ENCODE measurements at regions not wholly inside any gene's neighbourhood (a gene's known extent, or its start where the extent isn't known, plus 50 kb on each side); places are given as distances from the start of the nearest gene placed in this dataset.
"Not testable (repeated sequence)": the region's sequence is repeated elsewhere in the genome, so short reads cannot be mapped to it uniquely, and the experiment has no call there.

DNA sequence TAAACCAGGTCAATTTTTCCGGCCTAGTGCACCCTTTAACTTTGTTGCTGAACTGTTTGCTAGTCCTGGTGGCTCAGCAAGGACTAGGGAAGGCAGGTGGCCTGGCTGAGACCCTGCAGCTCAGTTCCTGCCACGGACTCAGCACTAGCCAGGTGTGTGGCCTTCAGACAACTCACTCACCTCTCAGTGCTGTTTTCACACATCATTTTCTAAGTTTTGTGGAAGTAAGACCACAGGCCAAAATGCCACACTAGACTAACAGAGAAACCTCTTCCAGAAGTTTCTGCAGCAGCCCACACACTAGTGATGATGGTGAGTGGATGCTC lies 65.9 kb upstream of the SLC1A4 start:
- DNase-seq (ENCODE audit: low read depth) = no peak
- H3K4me3 ChIP-seq (ENCODE audit: low read depth, low read length) = no peak overlapping the region

DNA sequence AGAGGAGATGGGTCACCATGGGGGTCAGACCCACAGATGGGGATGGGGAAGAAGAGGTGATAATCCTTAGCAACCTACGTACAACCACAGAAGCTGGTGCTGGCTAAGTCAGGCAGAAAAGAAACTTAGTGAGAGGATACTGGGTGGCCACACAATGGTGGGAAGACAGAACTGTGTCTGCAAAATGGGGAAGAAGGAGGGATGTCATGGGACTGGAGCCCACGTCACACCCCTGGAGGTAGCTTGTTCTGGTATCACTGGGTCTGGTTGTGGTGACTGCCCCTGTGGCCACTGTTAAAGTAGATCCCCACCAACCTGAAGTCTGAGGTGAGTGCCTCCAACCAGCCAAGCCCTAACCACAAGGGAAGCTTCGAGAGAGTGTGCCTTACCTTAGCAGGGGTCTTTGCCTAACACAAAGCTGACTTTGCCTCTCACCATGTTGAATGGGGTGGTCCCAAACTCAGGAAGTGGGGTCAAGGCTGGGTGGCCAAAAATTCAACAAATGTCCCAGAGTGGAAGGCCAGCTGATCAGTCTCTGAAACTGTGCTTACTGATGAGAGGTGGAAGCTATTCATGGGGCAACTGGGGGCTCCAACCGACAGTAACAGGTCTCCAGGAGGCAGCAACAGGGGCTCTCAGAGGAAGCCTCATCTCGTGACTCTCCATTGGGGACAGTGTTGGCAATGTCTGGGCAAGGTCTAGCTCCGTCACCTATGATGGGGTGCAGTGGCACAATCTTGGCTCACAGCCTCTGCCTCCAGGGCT lies 64.8 kb upstream of the SLC1A4 start:
- no peak for DNase-seq (ENCODE audit: low read depth)
- no peak overlapping the region for H3K4me3 ChIP-seq (ENCODE audit: low read depth, low read length)

GRCh38 chr2:64925930-64926722 lies 63.1 kb upstream of the SLC1A4 start:
- not testable (repeated sequence) for DNase-seq (ENCODE audit: low read depth); H3K4me3 ChIP-seq (ENCODE audit: low read depth, low read length)

GRCh38 chr2:64928813-64929212 lies 60.4 kb upstream of the SLC1A4 start:
- H3K4me3 ChIP-seq (ENCODE audit: low read depth, low read length) = no peak overlapping the region
- no peak for DNase-seq (ENCODE audit: low read depth)

GRCh38 chr2:64929333-64929732 lies 59.9 kb upstream of the SLC1A4 start:
- DNase-seq (ENCODE audit: low read depth) = no peak
- H3K4me3 ChIP-seq (ENCODE audit: low read depth, low read length) = no peak overlapping the region

GRCh38 chr2:64930258-64930671 lies 58.9 kb upstream of the SLC1A4 start:
- no peak overlapping the region for H3K4me3 ChIP-seq (ENCODE audit: low read depth, low read length)
- no peak for DNase-seq (ENCODE audit: low read depth)

GRCh38 chr2:64931246-64932115 lies 57.7 kb upstream of the SLC1A4 start:
- H3K4me3 ChIP-seq (ENCODE audit: low read depth, low read length) = no peak overlapping the region
- no peak for DNase-seq (ENCODE audit: low read depth)

- no peak overlapping the region for H3K4me3 ChIP-seq (ENCODE audit: low read depth, low read length)
These were observed 57.2 kb upstream of the SLC1A4 start for GRCh38 chr2:64932116-64932370.

GRCh38 chr2:64932371-64933216 lies 56.6 kb upstream of the SLC1A4 start:
- H3K4me3 ChIP-seq (ENCODE audit: low read depth, low read length) = no peak overlapping the region
- DNase-seq (ENCODE audit: low read depth) = no peak

More at GRCh38 chr2:64932116-64932370, 57.2 kb upstream of the SLC1A4 start:
- no peak for DNase-seq (ENCODE audit: low read depth)

- no peak for DNase-seq (ENCODE audit: low read depth)
- H3K4me3 ChIP-seq (ENCODE audit: low read depth, low read length) = no peak overlapping the region
These were observed 54.7 kb upstream of the SLC1A4 start for GRCh38 chr2:64934530-64934929.

DNA sequence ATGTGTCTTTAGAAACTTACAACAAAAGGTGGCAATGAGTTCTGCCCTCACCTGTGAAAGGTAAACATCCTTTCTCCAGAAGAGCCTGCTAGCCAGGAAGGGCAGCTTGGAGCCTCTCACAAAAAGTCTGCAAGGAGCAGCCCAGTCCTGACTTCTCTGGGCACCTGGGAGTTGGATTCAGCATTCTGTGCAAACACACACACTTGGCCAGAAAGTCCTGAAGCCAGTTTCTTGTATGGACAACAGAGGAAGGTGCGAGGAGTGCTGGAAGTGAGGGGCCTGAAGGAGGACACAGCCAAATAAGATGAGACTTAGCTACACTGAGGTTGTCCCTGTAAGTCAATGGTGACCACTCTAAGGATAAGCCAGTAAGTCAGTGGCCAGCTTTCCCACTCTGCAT lies 52.4 kb upstream of the SLC1A4 start:
- no peak for DNase-seq (ENCODE audit: low read depth)
- H3K4me3 ChIP-seq (ENCODE audit: low read depth, low read length) = no peak overlapping the region

DNA sequence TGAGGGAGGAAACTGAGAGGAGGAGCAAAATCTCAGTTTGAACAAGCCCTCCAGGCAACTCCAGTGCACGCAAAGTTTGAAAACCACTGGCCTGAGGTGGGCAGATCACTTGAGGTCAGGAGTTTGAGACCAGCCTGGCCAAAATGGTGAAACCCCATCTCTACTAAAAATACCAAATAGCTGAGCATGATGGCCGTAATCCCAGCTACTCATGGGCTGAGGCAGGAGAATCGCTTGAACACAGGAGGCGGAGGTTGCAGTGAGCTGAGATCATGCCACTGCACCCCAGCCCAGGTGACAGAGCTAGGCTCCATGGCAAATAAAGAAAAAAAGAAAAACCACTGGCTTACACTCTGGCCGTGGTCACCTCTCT lies 51.9 kb upstream of the SLC1A4 start:
- DNase-seq (ENCODE audit: low read depth); H3K4me3 ChIP-seq (ENCODE audit: low read depth, low read length): not testable (repeated sequence)

- DNase-seq (ENCODE audit: low read depth) = no peak
These were observed 51.3 kb upstream of the SLC1A4 start for GRCh38 chr2:64937687-64938491.

DNA sequence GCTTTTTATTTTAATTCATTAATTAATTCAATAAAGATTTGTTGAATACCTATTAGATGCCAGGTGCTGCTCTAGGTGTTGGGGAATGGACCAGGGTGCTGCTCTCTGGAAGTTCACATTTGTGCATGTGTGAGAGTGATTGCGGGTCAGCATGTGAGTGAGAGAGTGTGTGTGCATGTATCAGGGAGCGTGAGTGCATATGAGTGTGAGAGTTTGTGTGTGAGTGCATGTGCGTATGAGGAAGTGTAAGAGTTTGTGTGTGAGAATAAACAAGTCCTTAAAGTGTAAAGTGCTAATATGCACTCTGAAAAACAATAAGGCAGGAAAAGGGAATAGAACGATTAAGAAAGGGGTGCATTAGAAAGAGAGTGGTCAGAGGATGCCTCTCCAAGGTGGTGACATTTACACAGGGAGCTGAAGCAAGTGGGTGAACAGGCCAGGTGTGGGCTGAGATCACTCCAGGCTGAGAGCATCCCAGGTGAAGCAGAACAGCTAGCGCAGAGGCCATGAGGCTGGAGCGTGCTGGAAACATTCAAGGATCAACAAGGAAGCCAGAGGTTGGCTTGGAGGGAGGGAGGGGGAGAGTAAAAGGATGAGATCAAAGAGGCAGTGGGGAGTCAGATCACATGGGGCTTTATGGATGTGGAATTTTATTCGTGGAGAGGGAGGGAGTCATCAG lies 50.5 kb upstream of the SLC1A4 start:
- no peak overlapping the region for H3K4me3 ChIP-seq (ENCODE audit: low read depth, low read length)
- DNase-seq (ENCODE audit: low read depth) = no peak

More at GRCh38 chr2:64937687-64938491, 51.3 kb upstream of the SLC1A4 start:
- H3K4me3 ChIP-seq (ENCODE audit: low read depth, low read length) = no peak overlapping the region

- no peak for DNase-seq (ENCODE audit: low read depth)
- no peak overlapping the region for H3K4me3 ChIP-seq (ENCODE audit: low read depth, low read length)
These were observed 49.8 kb upstream of the SLC1A4 start for GRCh38 chr2:64939332-64939917.

All from skeletal muscle cell (primary cell).